Right kidney (tissue), 1 donor: ENCODE measurements at regions not wholly inside any gene's neighbourhood (a gene's known extent, or its start where the extent isn't known, plus 50 kb on each side); places are given as distances from the start of the nearest gene placed in this dataset.

ENCODE experiments used
- DNase-seq: peaks from one replicate; pipeline ENCODE4 v3.0.0-alpha.2; 2016

DNA sequence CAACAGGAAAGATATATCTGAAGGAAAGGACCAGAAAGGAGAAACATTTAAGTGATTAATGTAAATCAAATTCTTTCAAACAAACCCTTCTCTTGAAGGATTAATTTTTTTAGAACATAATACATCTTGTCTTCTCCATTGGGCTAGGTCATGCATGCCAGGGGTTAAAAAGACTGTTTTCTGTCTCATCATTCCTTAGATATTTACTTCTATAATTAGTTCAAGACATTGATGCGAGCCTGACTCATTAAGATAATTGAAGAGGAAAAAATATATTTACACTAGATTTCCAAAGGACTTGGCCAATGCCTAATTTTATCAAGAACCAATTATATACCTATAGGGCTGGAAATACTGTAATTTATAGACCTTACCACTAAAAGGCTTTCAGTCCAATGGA, 166.6 kb upstream of the SETBP1 start:
- DNase-seq: no peak

DNA sequence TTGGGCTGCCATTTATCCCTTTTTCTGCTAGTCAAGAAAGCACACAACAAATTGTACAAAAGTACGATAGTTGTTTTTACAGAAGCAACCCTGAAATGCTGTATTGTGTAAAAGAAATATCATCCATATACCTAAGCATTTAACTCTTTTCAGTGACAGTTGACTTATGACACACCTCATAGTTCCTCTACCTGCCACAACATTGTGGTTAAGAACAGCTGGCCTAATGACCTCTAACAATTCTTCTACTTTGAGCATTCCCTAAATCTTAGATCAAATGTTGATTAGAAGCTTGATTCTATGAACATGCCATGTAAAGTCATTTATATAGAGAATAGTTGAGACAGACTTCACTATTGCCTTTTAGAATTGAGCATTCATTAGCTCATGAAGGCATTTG, 165.9 kb upstream of the SETBP1 start:
- DNase-seq: no peak

GRCh38 chr18:44516450-44516849, 164.2 kb upstream of the SETBP1 start:
- DNase-seq: no peak

DNA sequence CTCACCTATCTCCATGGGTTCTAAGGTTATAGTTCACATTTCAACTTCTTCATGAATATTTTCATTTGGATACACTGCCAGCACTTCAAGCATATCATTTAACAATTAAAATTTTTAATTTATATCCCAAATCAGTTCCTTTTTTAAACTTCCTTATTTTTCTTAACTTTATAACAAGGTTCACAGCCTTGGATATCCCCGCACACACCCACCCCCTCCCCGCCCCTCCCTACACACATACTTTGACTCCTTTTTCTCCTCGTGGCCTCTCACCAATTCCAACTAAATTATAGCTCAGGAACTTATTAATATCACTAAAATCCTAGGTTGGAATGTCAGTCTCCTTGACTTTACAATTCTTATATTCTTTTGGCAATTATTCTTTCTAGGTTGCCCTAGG, 163.6 kb upstream of the SETBP1 start:
- DNase-seq: no peak

- no peak for DNase-seq
Observed at GRCh38 chr18:44518091-44518615, 162.5 kb upstream of the SETBP1 start.

GRCh38 chr18:44518666-44519065, 162.0 kb upstream of the SETBP1 start:
- DNase-seq: no peak

DNA sequence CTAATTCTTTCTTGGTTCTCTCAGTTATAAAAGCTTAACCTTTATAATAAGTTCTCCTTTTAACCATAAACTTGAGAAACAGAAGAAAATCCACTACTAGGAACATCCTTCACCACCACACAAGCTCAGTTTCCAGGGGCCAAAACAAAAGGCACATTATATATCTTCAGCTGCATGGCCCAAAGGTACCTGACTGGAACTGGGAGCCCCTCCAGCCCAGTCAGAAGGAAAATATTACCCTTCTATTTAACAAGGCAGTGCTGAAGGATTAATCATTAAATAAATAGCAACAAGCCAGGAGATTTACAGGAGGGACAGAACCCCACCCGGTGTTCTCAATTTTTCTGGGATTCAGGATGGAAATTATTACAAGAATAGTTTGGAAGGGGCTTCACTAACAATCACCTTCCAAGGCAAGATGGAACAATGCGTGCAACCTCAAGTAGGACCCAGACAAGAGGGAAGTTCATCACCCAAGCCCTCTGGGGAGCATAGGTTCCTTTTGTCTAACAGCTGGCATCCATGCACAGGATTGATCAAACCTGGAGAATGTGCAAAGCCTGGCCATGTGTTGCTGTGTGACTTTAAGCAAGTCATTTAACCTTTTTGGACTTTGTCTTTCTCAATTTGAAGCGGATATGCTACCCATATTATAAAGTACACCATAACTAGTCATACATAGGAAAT, 159.6 kb upstream of the SETBP1 start:
- peak; percentile 7 for DNase-seq

- DNase-seq: no peak
Observed at GRCh38 chr18:44521668-44522022, 159.0 kb upstream of the SETBP1 start.

- DNase-seq: no peak
Observed at GRCh38 chr18:44526705-44527415, 153.8 kb upstream of the SETBP1 start.

DNA sequence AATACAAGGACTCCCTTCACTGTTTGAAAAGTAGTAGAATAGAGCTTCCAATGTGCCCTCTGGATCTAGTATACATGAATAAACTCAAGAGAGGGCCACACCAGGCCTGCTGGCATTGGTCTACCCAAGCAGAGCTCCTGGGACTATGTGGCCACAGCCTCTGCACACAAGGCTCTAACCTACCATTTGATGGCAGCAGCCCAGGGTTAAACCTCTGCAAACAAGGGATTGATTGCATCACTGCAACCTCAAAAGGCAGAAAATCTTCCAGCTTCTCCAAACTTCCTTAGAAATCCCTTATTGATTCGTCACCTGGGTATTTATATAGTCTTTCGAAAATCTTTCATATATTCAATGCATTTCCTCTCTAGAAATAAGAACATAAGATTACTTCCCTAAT, 147.6 kb upstream of the SETBP1 start:
- DNase-seq: no peak

DNA sequence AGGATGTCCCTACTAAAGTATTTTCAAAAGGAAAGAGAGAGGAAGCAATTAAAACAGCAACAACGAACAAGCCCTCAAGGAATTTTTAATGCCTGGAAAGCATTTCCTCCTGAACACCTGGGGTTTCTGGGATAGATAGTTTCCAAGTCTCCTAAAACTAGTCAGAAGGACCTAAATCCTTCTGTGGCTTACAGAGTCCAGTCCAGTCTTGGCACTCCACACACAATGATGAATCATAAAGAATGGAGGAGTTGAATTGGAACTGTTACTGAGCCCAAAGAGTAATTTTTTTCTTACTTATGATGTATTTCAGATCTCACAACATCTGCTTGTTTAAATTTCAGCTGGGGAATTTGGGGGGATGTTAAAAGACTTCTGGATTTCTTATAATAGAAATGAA, 144.6 kb upstream of the SETBP1 start:
- DNase-seq: no peak

GRCh38 chr18:44536619-44537018, 144.1 kb upstream of the SETBP1 start:
- no peak for DNase-seq

DNA sequence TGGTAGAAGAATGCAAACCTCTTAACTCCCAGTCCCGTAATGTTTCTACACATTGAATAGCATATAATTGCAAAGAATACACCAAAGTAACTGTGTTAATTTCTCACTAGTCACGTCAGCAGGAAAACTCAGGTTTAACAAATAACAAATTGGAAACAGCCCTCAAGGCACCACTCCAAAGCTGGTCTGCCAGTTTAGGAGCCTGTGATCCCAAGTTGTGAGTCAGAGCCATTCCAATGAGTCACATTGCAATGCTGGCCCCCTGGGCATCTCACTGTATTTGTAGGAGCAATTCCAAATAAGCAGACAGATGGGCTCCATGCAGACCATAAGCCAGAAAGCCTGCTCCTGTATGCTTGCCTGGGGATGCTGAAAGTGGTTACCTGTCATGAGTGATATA, 143.2 kb upstream of the SETBP1 start:
- DNase-seq: no peak

DNA sequence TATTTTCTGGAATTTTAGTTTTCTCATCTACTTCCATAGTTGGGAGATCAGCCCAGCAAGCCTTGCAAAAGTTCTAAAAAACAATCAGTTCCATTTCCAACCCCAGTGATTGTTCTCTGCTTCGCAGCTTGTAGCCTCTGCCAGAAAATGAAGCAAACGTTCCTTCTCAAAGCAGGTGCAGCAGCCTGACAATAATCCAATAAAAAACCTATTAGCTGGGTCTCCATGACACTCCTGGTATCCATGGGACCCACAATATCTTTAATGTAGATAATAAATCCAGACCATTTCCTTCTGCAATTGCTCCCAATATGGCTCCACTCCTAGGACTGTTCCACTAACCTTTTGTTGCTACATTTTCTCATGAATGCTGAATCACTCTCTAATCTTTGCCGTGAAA, 140.8 kb upstream of the SETBP1 start:
- DNase-seq: no peak

DNA sequence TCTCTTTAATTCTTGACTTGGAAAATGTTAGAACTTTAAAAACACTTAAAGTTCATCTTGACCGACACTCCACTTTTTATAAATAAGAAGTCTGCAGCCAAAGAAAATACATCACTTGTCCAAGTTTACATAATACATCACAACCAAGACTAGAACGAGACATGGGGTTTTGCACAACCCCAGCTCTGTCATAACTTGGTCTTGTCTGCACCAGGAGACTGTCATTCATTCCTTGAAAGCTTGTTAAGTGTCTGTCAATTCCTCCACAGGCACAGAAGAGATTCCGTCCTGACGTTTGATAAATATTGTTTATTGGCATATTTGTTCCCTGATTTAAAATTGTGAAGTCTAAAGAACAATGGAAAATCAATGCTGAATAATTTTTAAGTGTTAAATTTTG, 139.5 kb upstream of the SETBP1 start:
- DNase-seq: no peak

- DNase-seq: no peak
Observed at GRCh38 chr18:44541781-44542180, 138.9 kb upstream of the SETBP1 start.

DNA sequence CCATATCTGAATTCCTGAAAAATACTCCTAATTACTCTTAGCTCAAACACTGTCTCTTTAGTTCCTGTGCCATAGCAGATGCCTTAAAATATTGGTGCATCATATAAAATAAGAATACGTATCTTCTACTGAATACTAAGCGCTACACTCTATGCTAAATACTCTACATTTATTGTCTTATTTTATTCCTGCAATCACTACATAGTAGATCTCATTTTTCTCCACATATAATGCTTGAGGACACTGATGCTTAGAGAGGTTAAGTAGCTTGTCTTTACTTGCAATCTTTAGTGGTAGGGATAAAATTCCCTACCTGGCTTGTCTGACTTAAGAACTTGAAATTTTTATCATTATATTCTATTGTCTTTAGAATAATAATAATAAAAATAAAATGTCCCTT, 137.3 kb upstream of the SETBP1 start:
- no peak for DNase-seq

GRCh38 chr18:44545359-44545985, 135.2 kb upstream of the SETBP1 start:
- no peak for DNase-seq

GRCh38 chr18:44546954-44547353, 133.7 kb upstream of the SETBP1 start:
- DNase-seq: no peak

GRCh38 chr18:44548291-44549221, 132.1 kb upstream of the SETBP1 start:
- DNase-seq: peak; percentile 11

DNA sequence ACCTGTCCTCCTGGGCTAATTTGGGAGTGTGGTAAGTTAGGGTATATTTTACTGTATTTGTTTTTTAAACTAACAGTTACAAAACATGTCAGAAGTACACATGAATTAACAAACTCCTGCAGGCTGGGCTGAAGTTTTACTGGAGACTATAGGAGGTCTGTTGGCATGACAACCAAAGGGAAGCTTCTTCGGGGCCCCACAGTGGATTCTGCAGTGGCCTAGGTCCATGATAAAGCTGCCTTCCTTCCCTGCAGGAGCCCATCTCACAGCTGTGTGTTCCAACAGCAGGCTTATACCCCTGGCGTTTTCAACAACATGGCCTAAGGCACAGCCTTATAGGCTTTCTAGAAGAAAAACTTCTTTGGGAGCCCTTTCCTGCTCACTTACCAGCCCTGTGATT, 128.0 kb upstream of the SETBP1 start:
- no peak for DNase-seq

DNA sequence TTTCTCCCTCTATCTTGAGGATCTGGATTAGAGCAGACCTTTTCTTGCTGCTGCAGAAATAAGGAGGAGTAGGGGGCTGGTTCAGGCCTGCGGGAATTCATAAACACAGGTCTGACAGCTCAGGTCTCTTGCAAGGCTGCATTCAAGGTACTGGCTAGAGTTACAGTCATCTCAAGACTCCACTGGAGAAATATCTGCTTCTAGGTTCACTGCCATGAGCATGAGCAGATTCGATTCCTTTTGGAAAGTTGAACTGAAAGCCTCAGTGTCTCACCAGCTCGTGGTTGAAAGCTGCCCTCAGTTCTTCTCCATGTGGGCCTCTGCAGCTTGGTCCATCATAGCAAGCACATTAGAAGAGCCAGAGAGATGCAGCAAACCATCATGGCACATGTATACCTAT, 124.4 kb upstream of the SETBP1 start:
- no peak for DNase-seq
